Hepatocyte (in vitro differentiated cells): ENCODE measurements at regions not wholly inside any gene's neighbourhood (a gene's known extent, or its start where the extent isn't known, plus 50 kb on each side); places are given as distances from the start of the nearest gene placed in this dataset.

Experiments
- DNase-seq: peaks from one replicate; pipeline ENCODE4 v3.0.0-alpha.2; 2016; ENCODE audit warnings: low spot score
- H2AFZ ChIP-seq: fragments of 200-600 bp; sonication (generic); 2 replicates; pipeline ENCODE4 v1.6.0; 2016; ENCODE audit warnings: antibody characterized with exemption, mild to moderate bottlenecking
- H3K27ac ChIP-seq: fragments of 200-600 bp; sonication (generic); 2 replicates; pipeline ENCODE4 v1.5.1; 2016; ENCODE audit warnings: mild to moderate bottlenecking
- H3K27me3 ChIP-seq: fragments of 200-600 bp; sonication (generic); 2 replicates; pipeline ENCODE4 v1.6.1; 2016
- H3K36me3 ChIP-seq: fragments of 200-600 bp; sonication (generic); replicated peaks from 2 replicates; pipeline ENCODE4 v1.5.1; 2016; ENCODE audit warnings: low read depth; ENCODE audit not compliant: insufficient read depth
- H3K4me1 ChIP-seq: fragments of 200-600 bp; sonication (generic); 2 replicates; pipeline ENCODE4 v1.5.1; 2016; ENCODE audit warnings: mild to moderate bottlenecking, moderate library complexity; ENCODE audit not compliant: insufficient read depth
- H3K4me2 ChIP-seq: fragments of 200-600 bp; sonication (generic); 2 replicates; pipeline ENCODE4 v1.6.0; 2016
- H3K4me3 ChIP-seq: fragments of 200-600 bp; sonication (generic); 2 replicates; pipeline ENCODE4 v1.5.1; 2016; ENCODE audit warnings: mild to moderate bottlenecking
- H3K79me2 ChIP-seq: fragments of 200-600 bp; sonication (generic); 2 replicates; pipeline ENCODE4 v1.6.0; 2017; ENCODE audit warnings: mild to moderate bottlenecking
- H3K9me2 ChIP-seq: fragments of 200-600 bp; sonication (generic); replicated peaks from 2 replicates; pipeline ENCODE4 v1.6.0; 2017; ENCODE audit warnings: mild to moderate bottlenecking; ENCODE audit not compliant: insufficient read depth
- H3K9me3 ChIP-seq: fragments of 200-600 bp; sonication (generic); 2 replicates; pipeline ENCODE4 v1.5.1; 2016; ENCODE audit warnings: low read depth, mild to moderate bottlenecking
- H4K20me1 ChIP-seq: fragments of 200-600 bp; sonication (generic); 2 replicates; pipeline ENCODE4 v1.6.0; 2016; ENCODE audit warnings: mild to moderate bottlenecking; ENCODE audit not compliant: insufficient read depth, poor library complexity, severe bottlenecking
- CTCF ChIP-seq: fragments of 200-600 bp; sonication (generic); IDR thresholded peaks from 2 replicates; pipeline ENCODE4 v1.5.1; 2016; ENCODE audit warnings: antibody characterized with exemption, mild to moderate bottlenecking; ENCODE audit not compliant: poor library complexity
- EZH2 ChIP-seq: fragments of 200-600 bp; sonication (generic); IDR thresholded peaks from 2 replicates; pipeline ENCODE4 v1.6.1; 2016; ENCODE audit warnings: antibody characterized with exemption, mild to moderate bottlenecking, borderline replicate concordance
- EZH2phosphoT487 ChIP-seq: fragments of 200-600 bp; sonication (generic); IDR thresholded peaks from one replicate; pipeline ENCODE4 v1.6.1; 2018; ENCODE audit warnings: antibody characterized with exemption, mild to moderate bottlenecking, low read depth, moderate library complexity; ENCODE audit not compliant: unreplicated experiment, severe bottlenecking
- WGBS: methylation state at CpG from one replicate; pipeline ENCODE4 v1.1.6; 2016; ENCODE audit warnings: low lambda C conversion rate; ENCODE audit errors: missing lambda C conversion rate; 5-methylcytosine and 5-hydroxymethylcytosine counted together

DNA sequence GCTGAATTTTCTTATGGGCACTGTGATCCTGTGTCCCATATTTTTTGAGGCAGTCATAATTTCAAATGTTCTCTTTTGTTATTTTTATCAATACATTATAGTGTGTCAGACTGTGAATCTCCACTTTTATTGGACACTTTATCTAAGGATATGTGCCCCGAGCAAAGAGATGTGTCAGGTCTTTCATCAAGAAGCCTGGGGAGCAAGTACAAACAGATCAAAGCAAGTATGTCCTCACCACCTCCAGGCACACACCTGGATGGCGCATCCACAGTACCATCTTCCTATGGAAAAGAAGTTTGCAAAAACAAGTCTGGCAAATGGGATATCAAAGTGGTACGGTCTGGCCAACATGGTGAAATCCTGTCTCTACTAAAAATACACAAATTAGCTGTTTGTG is 81.0 kb upstream of the ZNF236 start:
- Histone ChIP-seq H3K27ac (no peak overlapping the region), H2AFZ (no peak overlapping the region), H3K4me1 (no peaks in the 10 kb centered on the region), H3K27me3 (no peaks in the 10 kb centered on the region), H3K4me3 (no peak overlapping the region), H4K20me1 (no peaks in the 10 kb centered on the region), H3K36me3 (no peaks in the 10 kb centered on the region), H3K9me3 (no peaks in the 10 kb centered on the region), H3K9me2 (no peaks in the 10 kb centered on the region), H3K79me2 (no peaks in the 10 kb centered on the region), H3K4me2 (no peak overlapping the region)
- DNase-seq = no peak
- WGBS = 87% methylated on average over 3 of the region's 3 CpGs
- TF ChIP-seq EZH2 = no peak
- TF ChIP-seq EZH2phosphoT487 = no peak

DNA sequence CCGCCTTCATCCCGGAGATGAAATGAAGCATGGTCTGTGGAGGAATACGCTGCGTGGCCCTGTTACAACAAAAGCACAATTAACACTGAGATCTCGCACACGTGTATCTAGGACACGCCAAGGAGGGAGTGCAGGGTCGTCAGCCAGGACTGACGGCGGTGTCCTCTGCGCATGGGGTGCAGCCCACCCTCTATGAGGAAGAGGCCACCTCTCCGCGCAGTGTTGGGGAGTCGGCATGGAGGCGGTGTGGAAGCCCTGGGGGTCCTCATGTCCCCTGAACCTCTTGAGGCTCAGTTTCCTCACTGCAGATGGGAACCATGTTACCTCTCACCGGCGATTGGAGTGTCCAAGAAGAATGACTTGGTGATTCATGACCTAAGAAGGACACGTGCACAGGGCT is 86.0 kb upstream of the ZNF236 start:
- Histone ChIP-seq H3K4me2 (no peak overlapping the region), H2AFZ (no peak overlapping the region), H4K20me1 (no peaks in the 10 kb centered on the region), H3K9me2 (no peaks in the 10 kb centered on the region), H3K36me3 (no peaks in the 10 kb centered on the region), H3K27me3 (no peaks in the 10 kb centered on the region), H3K9me3 (no peaks in the 10 kb centered on the region), H3K4me3 (no peak overlapping the region), H3K79me2 (no peaks in the 10 kb centered on the region), H3K27ac (no peak overlapping the region), H3K4me1 (no peaks in the 10 kb centered on the region)
- 97% methylated on average over 18 of the region's 18 CpGs for WGBS
- TF ChIP-seq CTCF (no peak), EZH2phosphoT487 (no peak)
- DNase-seq = no peak

GRCh38 chr18:76730901-76731300 is 91.5 kb upstream of the ZNF236 start:
- H3K36me3 ChIP-seq = no peaks in the 10 kb centered on the region
- H3K9me3 ChIP-seq = no peaks in the 10 kb centered on the region
- TF ChIP-seq EZH2 (no peak), CTCF (no peak), EZH2phosphoT487 (no peak)
- H4K20me1 ChIP-seq = no peaks in the 10 kb centered on the region
- H3K9me2 ChIP-seq = no peaks in the 10 kb centered on the region
- no peak overlapping the region for H2AFZ ChIP-seq
- no peak for DNase-seq
- no peaks in the 10 kb centered on the region for H3K79me2 ChIP-seq
- 83% methylated on average over 2 of the region's 2 CpGs for WGBS
- no peak overlapping the region for H3K4me3 ChIP-seq
- no peaks in the 10 kb centered on the region for H3K27me3 ChIP-seq
- H3K27ac ChIP-seq = no peak overlapping the region
- no peak overlapping the region for H3K4me2 ChIP-seq
- no peaks in the 10 kb centered on the region for H3K4me1 ChIP-seq

GRCh38 chr18:76727589-76727988 is 94.8 kb upstream of the ZNF236 start:
- no peak overlapping the region for H3K4me2 ChIP-seq
- H3K27ac ChIP-seq = no peak overlapping the region
- no peaks in the 10 kb centered on the region for H4K20me1 ChIP-seq
- WGBS = 66% methylated on average over 1 of the region's 1 CpG
- no peak for DNase-seq
- no peaks in the 10 kb centered on the region for H3K9me3 ChIP-seq
- no peaks in the 10 kb centered on the region for H3K4me1 ChIP-seq
- H2AFZ ChIP-seq = no peak overlapping the region
- TF ChIP-seq CTCF (no peak), EZH2phosphoT487 (no peak), EZH2 (no peak)
- H3K4me3 ChIP-seq = no peak overlapping the region
- H3K36me3 ChIP-seq = no peaks in the 10 kb centered on the region
- no peaks in the 10 kb centered on the region for H3K79me2 ChIP-seq
- H3K9me2 ChIP-seq = no peaks in the 10 kb centered on the region
- no peaks in the 10 kb centered on the region for H3K27me3 ChIP-seq
